GM21367 (cell line): ENCODE measurements at regions not wholly inside any gene's neighbourhood (a gene's known extent, or its start where the extent isn't known, plus 50 kb on each side); places are given as distances from the start of the nearest gene placed in this dataset.
"Not testable (repeated sequence)": the region's sequence is repeated elsewhere in the genome, so short reads cannot be mapped to it uniquely, and the experiment has no call there.

Experiments
- ATAC-seq: cut with Tn5 transposase; IDR thresholded peaks from one replicate; pipeline ENCODE4 v1.9.1; 2021; ENCODE audit not compliant: unreplicated experiment

- no peak for ATAC-seq
Measured at GRCh38 chr15:34651997-34652725, 68.7 kb upstream of the GOLGA8B start.

- ATAC-seq = no peak
Measured at GRCh38 chr15:34650177-34650576, 66.7 kb upstream of the GOLGA8B start.

DNA sequence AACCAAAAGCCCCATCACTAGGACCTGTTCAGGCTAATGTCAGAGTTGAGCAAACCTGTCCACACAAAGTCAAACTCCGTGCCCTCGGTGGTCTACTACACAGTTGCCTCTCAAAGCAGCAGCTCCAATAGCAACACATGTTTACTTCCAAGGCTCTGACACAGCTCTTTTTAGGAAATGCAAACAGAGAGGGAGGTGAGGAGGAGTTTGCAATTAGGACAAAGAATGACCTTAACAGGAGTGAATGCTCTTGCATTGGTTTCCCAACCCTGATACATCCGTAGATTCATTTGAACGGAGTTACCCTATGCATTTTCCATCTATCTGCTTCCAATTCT, 64.8 kb upstream of the GOLGA8B start:
- no peak for ATAC-seq

DNA sequence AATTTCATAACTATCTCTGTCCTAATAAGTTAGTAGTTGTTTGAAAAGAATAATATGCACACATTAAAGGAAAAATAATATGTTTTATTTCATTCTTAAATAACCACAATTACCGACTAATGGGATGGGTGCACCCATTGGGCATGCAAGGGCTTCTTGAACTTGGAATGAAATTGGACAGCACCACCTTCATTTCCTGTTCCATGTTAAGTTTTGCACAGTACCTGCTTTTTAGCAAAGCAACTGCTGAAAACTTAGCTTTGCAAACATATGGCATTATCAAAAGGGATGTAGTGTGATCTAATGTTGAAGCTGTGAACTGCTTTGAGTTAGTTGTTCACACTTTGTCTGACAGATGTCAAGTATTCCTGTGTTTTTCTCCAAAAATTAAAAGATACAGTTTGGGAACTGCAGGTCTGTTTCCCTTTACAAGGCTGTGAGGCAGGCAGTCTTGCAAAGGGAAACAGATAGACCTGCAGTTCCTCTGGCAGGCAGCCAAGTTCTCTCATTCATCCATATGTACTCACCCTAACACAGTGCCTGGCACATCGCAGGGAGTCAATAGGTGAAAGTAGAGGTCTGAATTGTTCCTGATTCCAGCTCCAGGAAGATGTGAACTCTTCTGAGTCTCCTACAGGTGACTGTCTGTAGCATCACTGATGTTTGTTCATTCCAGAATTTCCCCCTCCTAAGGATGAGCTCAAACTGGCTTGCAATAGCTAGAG, 64.3 kb upstream of the GOLGA8B start:
- ATAC-seq = no peak

DNA sequence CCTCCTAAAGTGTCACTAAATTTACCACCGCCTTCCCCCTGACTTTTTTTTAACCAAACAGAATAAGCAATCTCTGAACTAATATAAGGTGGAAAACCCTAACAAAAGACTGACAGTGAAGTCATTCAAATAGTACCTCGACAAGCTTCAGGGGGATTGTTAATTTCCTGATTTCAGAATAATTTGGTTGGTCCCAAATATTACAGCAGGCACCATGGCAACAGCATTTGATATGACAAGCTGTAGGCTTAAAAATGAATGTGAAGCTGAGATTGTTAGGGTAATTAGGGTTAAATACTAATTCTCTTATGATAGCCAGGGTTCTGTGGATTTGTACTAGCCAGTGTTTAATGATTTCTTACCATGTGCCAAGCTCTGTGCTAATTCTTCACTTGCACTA, 63.5 kb upstream of the GOLGA8B start:
- ATAC-seq = no peak

GRCh38 chr15:34644851-34645250, 61.4 kb upstream of the GOLGA8B start:
- no peak for ATAC-seq

- no peak for ATAC-seq
Measured at GRCh38 chr15:34644061-34644460, 60.6 kb upstream of the GOLGA8B start.

GRCh38 chr15:34642247-34642646, 58.8 kb upstream of the GOLGA8B start:
- ATAC-seq = no peak

DNA sequence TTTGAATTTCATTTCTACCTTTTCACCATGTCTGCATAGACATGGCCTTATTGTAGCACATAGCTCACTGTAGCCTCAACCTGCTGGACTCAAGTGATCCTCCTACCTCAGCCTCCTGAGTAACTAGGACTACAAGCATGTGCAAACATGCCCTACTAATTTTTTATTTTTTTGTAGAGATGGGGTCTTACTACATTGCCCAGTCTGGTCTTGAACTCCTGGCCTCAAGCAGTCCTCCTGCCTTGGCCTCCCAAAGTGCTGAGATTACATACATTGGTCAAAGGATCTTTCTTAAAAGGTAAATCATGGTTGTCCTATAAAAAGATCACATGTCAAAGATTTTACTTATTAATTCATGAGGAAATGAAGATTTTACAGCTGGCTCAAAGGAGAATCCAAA, 57.2 kb upstream of the GOLGA8B start:
- ATAC-seq = no peak

GRCh38 chr15:34637305-34637704, 53.9 kb upstream of the GOLGA8B start:
- no peak for ATAC-seq

GRCh38 chr15:34633602-34634001, 50.2 kb upstream of the GOLGA8B start:
- ATAC-seq = not testable (repeated sequence)
